ENCODE measurements at regions not wholly inside any gene's neighbourhood (a gene's known extent, or its start where the extent isn't known, plus 50 kb on each side); places are given as distances from the start of the nearest gene placed in this dataset.
"Not testable (repeated sequence)": the region's sequence is repeated elsewhere in the genome, so short reads cannot be mapped to it uniquely, and the experiment has no call there.

- no peak for DNase-seq
These were observed 201.1 kb downstream of the PCDH20 start for GRCh38 chr13:61214551-61214950.

GRCh38 chr13:61205898-61206297 is 209.8 kb downstream of the PCDH20 start:
- DNase-seq, result not testable (repeated sequence)

GRCh38 chr13:61204025-61204424 is 211.6 kb downstream of the PCDH20 start:
- no peak for DNase-seq

GRCh38 chr13:61202042-61202441 is 213.6 kb downstream of the PCDH20 start:
- no peak for DNase-seq

GRCh38 chr13:61192826-61193225 is 222.8 kb downstream of the PCDH20 start:
- no peak for DNase-seq

- no peak for DNase-seq
These were observed 227.6 kb downstream of the PCDH20 start for GRCh38 chr13:61188057-61188456.

GRCh38 chr13:61187471-61187870 is 228.2 kb downstream of the PCDH20 start:
- DNase-seq, result no peak

GRCh38 chr13:61183670-61184069 is 232.0 kb downstream of the PCDH20 start:
- no peak for DNase-seq

- no peak for DNase-seq
These were observed 235.4 kb downstream of the PCDH20 start for GRCh38 chr13:61180234-61180633.

GRCh38 chr13:61179741-61180140 is 235.9 kb downstream of the PCDH20 start:
- DNase-seq, result no peak

- DNase-seq, result no peak
These were observed 244.8 kb downstream of the PCDH20 start for GRCh38 chr13:61170856-61171255.

GRCh38 chr13:61162636-61163035 is 253.0 kb downstream of the PCDH20 start:
- no peak for DNase-seq

GRCh38 chr13:61162106-61162505 is 253.5 kb downstream of the PCDH20 start:
- no peak for DNase-seq

GRCh38 chr13:61156753-61157152 is 258.9 kb downstream of the PCDH20 start:
- no peak for DNase-seq

GRCh38 chr13:61151062-61151461 is 264.6 kb downstream of the PCDH20 start:
- DNase-seq, result no peak

- DNase-seq, result no peak
These were observed 266.3 kb downstream of the PCDH20 start for GRCh38 chr13:61149331-61149730.

GRCh38 chr13:61148691-61149315 is 266.8 kb downstream of the PCDH20 start:
- DNase-seq, result no peak

- no peak for DNase-seq
These were observed 267.4 kb downstream of the PCDH20 start for GRCh38 chr13:61148211-61148610.

- DNase-seq, result no peak
These were observed 269.1 kb downstream of the PCDH20 start for GRCh38 chr13:61146571-61146970.

- no peak for DNase-seq
These were observed 269.5 kb downstream of the PCDH20 start for GRCh38 chr13:61146158-61146557.

- DNase-seq, result no peak
These were observed 270.6 kb downstream of the PCDH20 start for GRCh38 chr13:61144834-61145593.

- DNase-seq, result no peak
These were observed 271.3 kb downstream of the PCDH20 start for GRCh38 chr13:61144301-61144700.

GRCh38 chr13:61142506-61142905 is 273.1 kb downstream of the PCDH20 start:
- DNase-seq, result no peak

- DNase-seq, result no peak
These were observed 276.8 kb downstream of the PCDH20 start for GRCh38 chr13:61138857-61139256.

GRCh38 chr13:61136515-61136914 is 279.1 kb downstream of the PCDH20 start:
- DNase-seq, result no peak

Data from activated CD4-positive, alpha-beta T cell treated with anti-CD3 and anti-CD28 coated beads, Interleukin-2, amount 50 U/mL, for 16 hours (primary cell).